CD4-positive, alpha-beta T cell treated with Interleukin-6 at 100 ng/mL for 8 hours (primary cell): ENCODE measurements at regions not wholly inside any gene's neighbourhood (a gene's known extent, or its start where the extent isn't known, plus 50 kb on each side); places are given as distances from the start of the nearest gene placed in this dataset.
"Not testable (repeated sequence)": the region's sequence is repeated elsewhere in the genome, so short reads cannot be mapped to it uniquely, and the experiment has no call there.

Source experiments
- DNase-seq: peaks from one replicate; pipeline ENCODE4 v3.0.0-alpha.2; 2020; ENCODE audit warnings: mixed read lengths, low spot score

- DNase-seq: no peak
Measured at GRCh38 chr7:34332006-34332405, 326.0 kb upstream of the NPSR1 start.

GRCh38 chr7:34333184-34333583 is 324.8 kb upstream of the NPSR1 start:
- DNase-seq: no peak

- DNase-seq: no peak
Measured at GRCh38 chr7:34333925-34334324, 324.1 kb upstream of the NPSR1 start.

GRCh38 chr7:34337163-34337562 is 320.9 kb upstream of the NPSR1 start:
- no peak for DNase-seq

- no peak for DNase-seq
Measured at GRCh38 chr7:34338961-34339526, 319.0 kb upstream of the NPSR1 start.

- no peak for DNase-seq
Measured at GRCh38 chr7:34341326-34341725, 316.7 kb upstream of the NPSR1 start.

GRCh38 chr7:34342387-34342786 is 315.6 kb upstream of the NPSR1 start:
- DNase-seq: no peak

- DNase-seq: no peak
Measured at GRCh38 chr7:34343667-34344066, 314.4 kb upstream of the NPSR1 start.

GRCh38 chr7:34354011-34354410 is 304.0 kb upstream of the NPSR1 start:
- no peak for DNase-seq

GRCh38 chr7:34354899-34355298 is 303.1 kb upstream of the NPSR1 start:
- no peak for DNase-seq

GRCh38 chr7:34357068-34357467 is 300.9 kb upstream of the NPSR1 start:
- DNase-seq: no peak

GRCh38 chr7:34357946-34358345 is 300.1 kb upstream of the NPSR1 start:
- no peak for DNase-seq

- DNase-seq: not testable (repeated sequence)
Measured at GRCh38 chr7:34358578-34358977, 299.4 kb upstream of the NPSR1 start.

- DNase-seq: no peak
Measured at GRCh38 chr7:34361663-34362250, 296.3 kb upstream of the NPSR1 start.

GRCh38 chr7:34362621-34363020 is 295.4 kb upstream of the NPSR1 start:
- no peak for DNase-seq

GRCh38 chr7:34364130-34364529 is 293.9 kb upstream of the NPSR1 start:
- no peak for DNase-seq

- no peak for DNase-seq
Measured at GRCh38 chr7:34365011-34365410, 293.0 kb upstream of the NPSR1 start.

- DNase-seq: no peak
Measured at GRCh38 chr7:34365611-34366010, 292.4 kb upstream of the NPSR1 start.

GRCh38 chr7:34371922-34372321 is 286.1 kb upstream of the NPSR1 start:
- no peak for DNase-seq

- no peak for DNase-seq
Measured at GRCh38 chr7:34373940-34374339, 284.1 kb upstream of the NPSR1 start.

GRCh38 chr7:34382166-34382893 is 275.7 kb upstream of the NPSR1 start:
- DNase-seq: no peak

- no peak for DNase-seq
Measured at GRCh38 chr7:34385384-34385783, 272.6 kb upstream of the NPSR1 start.

- DNase-seq: no peak
Measured at GRCh38 chr7:34389332-34390078, 268.5 kb upstream of the NPSR1 start.
